ENCODE measurements at regions not wholly inside any gene's neighbourhood (a gene's known extent, or its start where the extent isn't known, plus 50 kb on each side); places are given as distances from the start of the nearest gene placed in this dataset.

- DNase-seq = no peak
Observed at GRCh38 chr15:47289656-47290055, 427.6 kb upstream of the SEMA6D start.

GRCh38 chr15:47291767-47292166, 425.5 kb upstream of the SEMA6D start:
- no peak for DNase-seq

DNA sequence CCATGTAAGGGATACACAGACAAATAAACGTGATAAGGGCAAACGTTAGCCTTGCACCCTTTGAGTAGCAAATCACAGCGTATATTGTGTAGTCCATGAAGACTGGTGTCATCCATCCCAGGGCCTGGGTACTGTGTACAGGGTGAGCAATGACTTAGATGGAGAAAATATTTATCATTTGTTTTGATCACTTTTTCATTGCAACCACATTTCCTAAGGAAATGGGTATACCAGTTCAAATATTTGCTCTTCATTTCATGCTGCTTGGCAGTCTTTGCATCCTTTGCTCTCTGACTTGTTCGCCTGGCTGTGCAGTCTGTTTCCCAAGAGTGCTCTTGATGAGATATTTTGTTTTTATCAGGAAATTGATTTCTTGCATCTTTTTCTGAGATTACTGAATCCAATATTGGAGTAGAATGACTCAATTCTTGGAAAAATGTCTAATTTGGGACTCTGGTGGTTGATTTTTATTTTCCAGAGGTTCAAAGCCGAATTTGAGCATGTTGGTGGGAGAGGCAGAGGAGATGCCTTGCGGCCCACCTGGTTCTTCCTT, 424.6 kb upstream of the SEMA6D start:
- no peak for DNase-seq

GRCh38 chr15:47293466-47294162, 423.7 kb upstream of the SEMA6D start:
- DNase-seq = no peak

- DNase-seq = no peak
Observed at GRCh38 chr15:47294765-47295259, 422.5 kb upstream of the SEMA6D start.

DNA sequence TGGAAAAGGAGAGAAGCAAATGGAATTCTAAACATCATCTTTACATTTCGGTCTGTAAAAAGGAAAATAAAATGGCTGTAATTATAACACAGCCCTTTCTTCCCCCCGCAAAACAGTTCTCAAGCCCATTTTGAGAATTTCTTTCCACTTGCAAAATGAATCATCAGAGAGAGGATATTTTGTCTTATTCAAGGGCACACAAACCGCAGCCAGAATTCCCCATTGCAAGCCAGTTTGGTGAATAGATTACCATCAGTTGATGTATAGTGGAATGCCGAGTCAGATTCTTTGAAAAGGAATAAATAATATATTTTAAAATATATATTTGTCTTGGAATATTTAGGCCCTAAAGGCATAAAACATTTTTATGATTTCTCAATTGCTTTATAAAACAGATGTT, 420.4 kb upstream of the SEMA6D start:
- no peak for DNase-seq

- DNase-seq = no peak
Observed at GRCh38 chr15:47299846-47300434, 417.4 kb upstream of the SEMA6D start.

- DNase-seq = no peak
Observed at GRCh38 chr15:47300596-47300995, 416.7 kb upstream of the SEMA6D start.

DNA sequence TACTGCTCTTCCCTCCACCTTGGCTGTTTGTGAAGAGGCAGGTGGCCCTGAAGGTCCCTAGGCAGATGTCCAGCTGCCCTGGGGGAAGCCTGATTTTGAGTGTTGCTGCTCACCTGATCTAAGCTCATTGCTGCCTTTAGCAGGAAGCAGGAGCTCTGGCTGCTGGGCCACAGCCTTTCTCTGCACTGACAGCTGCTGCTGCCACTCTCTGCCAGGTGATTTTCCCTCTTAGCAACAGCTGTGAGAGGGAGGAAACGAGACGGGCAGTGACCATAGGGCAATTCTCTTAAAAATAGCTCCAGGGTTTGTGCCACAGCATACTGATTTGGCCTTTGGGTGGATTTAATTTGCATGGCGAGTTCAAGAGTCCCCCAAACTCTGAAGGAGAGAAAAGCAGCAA, 415.8 kb upstream of the SEMA6D start:
- DNase-seq = no peak

- no peak for DNase-seq
Observed at GRCh38 chr15:47304656-47305055, 412.6 kb upstream of the SEMA6D start.

- no peak for DNase-seq
Observed at GRCh38 chr15:47312161-47312560, 405.1 kb upstream of the SEMA6D start.

- DNase-seq = no peak
Observed at GRCh38 chr15:47326410-47327333, 390.6 kb upstream of the SEMA6D start.

- no peak for DNase-seq
Observed at GRCh38 chr15:47331829-47332393, 385.4 kb upstream of the SEMA6D start.

DNA sequence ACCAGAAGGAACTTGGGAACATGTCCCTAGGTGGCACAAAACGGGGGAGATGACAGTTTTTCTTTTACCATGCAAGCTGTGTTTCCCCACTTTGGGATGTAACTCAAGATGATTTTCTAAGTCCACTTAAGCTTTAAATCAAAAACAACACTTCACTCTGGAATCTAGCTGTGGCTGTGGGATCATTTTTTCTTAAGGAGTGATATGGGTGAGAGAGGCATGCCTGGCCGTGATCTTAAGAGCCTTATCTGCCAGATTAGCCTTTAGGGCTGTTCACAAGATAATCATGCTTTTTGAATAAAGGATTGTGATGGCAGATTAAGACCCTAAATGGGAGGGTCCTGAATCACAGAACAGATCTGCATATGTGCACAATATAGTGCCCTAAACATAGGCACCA, 384.8 kb upstream of the SEMA6D start:
- DNase-seq = no peak

DNA sequence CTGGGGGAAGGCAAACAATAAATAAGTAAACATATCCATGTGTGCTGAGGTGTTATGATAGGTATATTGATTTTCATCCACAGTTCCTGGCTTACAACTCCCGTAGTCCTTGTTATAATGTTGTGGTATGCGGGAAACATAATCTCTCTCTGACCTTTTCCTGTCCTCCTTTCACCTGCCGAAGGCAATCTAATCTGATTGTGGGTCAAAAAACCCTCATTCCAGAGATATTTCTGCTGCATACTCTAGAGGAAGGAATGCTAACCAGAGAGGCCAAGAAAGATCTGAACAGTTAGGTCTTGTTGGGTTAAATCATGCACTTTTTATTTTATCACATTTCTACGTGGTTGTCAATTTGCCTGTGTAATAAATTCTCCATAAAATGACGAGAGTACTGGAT, 383.6 kb upstream of the SEMA6D start:
- DNase-seq = no peak

DNA sequence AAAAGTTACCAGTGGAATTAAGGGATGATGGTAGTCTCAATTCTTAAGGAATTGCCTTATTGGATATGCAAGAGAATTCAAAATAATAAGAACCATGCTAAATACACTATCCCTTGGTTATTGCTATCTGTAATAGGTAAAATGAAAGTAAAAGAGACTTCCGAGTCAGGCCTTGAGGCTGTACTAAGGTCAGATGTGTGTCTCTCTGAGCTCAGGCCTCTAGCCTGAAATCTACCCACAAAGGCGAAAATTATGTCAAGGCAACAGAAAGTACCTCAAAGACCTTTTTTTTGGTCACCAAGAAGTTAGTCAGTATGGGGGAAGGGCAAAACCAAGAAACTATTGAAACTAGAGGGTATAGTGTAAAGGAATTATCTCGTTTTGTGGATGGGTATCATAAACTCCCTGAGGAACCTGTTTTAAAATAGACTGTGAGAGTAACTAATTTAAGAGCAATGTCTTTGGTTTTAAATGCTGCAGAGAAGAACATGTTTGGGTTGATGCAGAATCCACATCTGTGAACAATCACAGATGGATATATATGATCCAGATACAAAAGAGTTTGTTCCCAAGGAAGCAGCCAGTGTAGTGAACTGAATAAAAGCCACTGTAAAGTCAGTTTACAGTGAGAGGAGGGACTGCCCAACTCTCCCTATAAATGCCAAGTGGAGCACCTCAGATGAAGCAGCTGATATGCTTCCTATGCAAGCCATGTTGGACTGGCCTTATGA, 382.3 kb upstream of the SEMA6D start:
- DNase-seq = no peak

GRCh38 chr15:47337106-47337505, 380.2 kb upstream of the SEMA6D start:
- no peak for DNase-seq

DNA sequence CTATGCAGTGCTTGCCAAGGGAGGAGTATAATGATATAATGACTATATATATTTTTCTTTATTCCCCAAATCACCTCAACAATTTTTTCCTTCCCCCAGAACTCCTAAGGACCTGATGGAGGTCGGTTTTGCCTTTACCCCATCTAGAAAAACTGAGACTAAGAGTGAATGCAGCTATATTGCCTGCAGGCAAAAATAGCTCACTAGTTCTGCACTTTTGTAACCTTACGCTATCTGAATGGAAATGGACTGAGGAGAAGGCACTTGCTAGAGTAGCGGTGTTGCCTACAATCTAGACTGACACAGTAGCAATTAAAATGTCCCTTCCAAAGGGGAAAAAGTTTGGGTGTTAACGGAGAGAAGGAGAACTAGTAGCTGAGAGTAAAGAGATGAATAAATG, 379.5 kb upstream of the SEMA6D start:
- DNase-seq = no peak

DNA sequence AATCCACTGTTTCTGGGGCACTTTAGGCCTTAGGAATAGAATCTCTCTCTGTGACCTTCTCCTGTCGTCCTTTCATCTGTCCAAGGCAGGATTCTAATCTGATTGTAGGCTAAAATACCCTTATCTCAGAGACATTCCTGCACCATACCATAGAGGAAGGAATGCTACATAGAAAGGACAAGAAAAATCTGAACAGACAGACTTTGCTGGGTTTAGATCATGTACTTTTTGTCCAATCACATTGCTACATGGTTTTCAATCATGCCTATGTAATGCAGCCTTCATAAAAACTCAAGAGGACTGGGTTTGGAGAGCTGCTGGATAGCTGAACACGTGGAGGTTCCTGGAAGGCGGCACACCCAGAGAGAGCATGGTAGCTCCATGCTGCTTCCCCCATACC, 378.5 kb upstream of the SEMA6D start:
- DNase-seq = no peak

DNA sequence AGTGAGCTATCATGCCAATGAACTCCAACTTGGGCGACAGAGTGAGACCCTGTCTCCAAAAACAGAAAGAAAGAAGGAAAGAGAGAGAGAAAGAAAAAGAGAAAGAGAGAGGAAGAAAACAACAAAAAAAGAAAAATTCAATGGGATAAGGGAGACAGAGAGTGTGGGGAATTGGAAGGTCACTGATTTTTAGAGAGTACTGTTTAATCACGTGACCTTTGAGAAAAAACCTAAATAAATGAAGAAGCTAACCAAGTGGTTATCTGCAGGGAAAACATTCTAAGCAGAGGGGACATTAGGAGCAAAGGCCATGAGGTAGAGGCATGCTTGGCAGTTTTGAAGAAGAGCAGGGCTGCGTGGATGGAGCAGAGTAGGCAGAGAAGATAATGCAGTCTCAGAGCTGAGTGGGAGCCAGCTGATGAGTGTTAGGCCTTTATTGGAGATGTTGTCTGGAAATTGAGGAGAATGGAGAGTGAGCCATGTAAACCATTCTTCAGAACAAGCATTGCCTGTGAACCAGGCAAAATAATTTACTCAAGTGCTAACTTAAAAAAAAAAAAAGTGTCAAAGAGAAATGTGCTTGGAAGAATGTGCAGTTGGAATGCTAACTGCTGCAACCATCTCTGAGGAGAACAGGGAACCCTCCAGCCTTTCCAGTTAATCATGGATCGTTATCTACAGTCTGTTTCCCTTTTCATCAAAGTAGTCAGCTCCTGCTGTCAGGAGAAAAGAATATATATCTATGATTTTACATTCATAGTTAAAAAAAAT, 377.3 kb upstream of the SEMA6D start:
- DNase-seq = no peak

- DNase-seq = no peak
Observed at GRCh38 chr15:47340571-47340920, 376.8 kb upstream of the SEMA6D start.

GRCh38 chr15:47349179-47349578, 368.1 kb upstream of the SEMA6D start:
- no peak for DNase-seq
